AG08396 (cell line): ENCODE measurements at regions not wholly inside any gene's neighbourhood (a gene's known extent, or its start where the extent isn't known, plus 50 kb on each side); places are given as distances from the start of the nearest gene placed in this dataset.

Source experiments
- DNase-seq: peaks from one replicate; pipeline ENCODE4 v3.0.0; 2012; ENCODE audit warnings: low spot score, mixed read lengths

DNA sequence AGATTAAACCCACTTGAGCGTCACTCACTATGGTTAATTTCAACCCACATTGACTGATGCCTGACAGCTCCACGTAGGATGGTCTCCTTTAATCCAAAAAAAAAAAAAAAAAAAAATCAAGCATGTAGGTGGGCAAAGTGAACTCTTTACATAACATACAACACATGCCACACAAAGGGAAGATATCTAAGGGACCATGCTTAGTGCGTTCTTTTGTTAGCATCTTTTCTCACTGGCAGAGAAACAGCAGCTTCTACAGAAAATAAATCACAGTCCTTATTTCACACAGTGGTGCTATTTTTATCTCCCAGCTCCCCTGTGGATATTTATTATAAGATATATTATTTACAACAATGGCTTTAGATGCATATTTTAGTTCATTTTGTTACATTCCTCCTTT lies 652.0 kb upstream of the CELF2 start:
- DNase-seq, result no peak

GRCh38 chr10:10366836-10367235 lies 650.8 kb upstream of the CELF2 start:
- no peak for DNase-seq

DNA sequence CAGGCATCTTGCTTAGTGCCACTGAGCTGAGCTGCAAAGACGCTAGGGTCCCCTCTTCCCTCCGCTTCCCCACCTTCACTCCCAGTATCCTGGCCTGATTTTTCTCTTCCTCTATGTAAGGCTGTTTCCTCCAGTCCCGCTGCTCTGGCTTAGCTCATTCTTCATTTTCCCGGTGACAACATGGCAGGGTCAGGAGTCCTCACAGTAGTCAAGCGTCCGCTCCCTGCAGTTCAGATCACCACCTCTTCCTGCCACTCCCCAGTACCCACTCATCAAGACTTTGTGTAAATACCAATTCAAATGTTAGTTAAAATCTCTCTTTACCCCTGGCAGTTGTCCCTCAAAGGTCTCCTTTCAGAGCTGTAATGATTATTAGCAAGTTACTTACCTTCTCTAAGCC lies 650.4 kb upstream of the CELF2 start:
- no peak for DNase-seq

DNA sequence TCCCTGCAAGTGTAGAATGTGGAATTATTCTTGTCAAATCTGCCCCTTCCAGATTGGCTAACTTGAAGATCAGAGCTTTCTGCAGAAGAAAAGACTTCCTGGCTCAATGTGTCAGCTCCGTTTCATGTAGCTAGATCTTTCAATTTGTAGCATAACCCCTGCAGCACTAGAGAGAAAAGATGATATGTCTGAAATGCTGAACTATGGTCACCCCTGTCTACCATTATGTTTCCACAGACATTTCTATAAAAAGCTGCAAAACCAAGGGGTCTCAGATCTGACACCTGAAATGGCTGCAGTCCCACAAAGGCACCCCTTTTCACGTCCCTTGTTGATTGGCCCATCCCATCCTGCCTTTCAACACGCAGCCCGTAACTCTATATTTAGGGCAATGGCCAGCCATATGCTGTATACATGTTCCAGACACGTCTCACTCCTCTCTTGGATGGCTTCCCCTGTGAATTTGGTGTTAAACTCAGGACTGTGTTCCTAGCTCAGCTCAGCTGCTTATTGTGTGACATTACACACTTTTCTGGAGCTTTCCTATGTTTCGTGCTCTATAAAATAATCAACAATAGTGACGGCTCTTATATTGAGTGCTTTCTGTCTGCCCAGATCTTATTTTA lies 648.6 kb upstream of the CELF2 start:
- DNase-seq, result no peak

DNA sequence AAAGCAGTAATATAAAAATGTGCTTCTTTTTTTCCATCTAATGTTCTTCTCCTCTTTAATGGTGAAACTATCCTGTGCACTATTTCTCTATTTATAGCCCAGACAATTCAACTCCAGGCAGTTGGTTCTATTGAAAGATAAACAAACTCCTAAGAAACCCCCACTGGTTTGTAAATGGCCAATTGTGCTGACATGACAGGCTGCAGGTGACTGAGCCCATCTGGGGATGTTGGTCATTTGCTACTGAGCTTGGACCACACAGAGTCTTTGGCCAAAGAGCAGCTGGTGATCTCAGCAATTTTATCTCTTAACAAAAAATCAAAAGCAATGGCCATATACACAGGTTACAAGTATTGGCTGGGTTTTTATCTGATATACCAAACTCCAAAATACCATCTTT lies 631.8 kb upstream of the CELF2 start:
- DNase-seq, result no peak

GRCh38 chr10:10389182-10389581 lies 628.5 kb upstream of the CELF2 start:
- DNase-seq, result no peak

GRCh38 chr10:10392511-10392910 lies 625.2 kb upstream of the CELF2 start:
- no peak for DNase-seq

GRCh38 chr10:10394933-10395658 lies 622.6 kb upstream of the CELF2 start:
- no peak for DNase-seq

GRCh38 chr10:10396601-10397000 lies 621.1 kb upstream of the CELF2 start:
- DNase-seq, result no peak

- DNase-seq, result no peak
Measured at GRCh38 chr10:10397906-10398305, 619.8 kb upstream of the CELF2 start.

DNA sequence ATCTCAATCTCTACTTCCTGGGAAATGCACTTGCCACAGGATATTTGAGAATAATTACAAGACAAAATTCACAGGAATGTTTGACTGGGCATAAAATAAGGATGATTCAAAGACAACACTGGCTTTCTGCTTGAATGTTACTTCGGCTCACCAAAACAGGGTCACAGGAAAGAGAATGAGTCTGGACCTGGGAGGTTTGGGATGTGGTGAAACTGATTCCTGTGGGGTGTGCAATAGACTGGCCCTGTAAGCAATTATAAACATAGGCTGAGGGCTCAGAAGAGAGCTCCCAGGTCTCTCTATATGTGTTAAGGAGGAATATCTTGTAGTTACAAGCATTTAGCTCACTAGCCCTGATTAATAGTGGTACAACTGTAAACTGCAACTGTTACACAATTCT lies 613.9 kb upstream of the CELF2 start:
- no peak for DNase-seq

GRCh38 chr10:10417671-10418070 lies 600.0 kb upstream of the CELF2 start:
- no peak for DNase-seq

DNA sequence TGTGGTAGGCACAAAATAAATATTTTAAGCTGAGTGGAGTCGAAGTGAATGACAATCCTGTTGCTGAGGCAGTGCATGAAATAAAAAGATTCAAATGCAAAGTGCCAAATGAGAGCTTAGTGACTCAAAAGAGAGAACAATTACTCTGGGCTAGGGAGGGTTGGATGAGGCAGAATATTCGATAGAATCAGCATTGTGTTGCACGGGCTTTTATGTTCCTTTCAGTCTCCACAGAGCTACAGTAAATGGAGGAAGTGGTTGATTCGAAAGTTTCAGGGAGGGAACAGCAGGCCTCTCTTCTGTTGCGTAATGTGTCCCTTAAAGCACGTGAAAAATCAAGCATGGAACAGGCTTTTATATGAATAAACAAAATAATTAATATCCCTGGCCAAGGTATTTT lies 599.3 kb upstream of the CELF2 start:
- DNase-seq, result no peak

- DNase-seq, result no peak
Measured at GRCh38 chr10:10421071-10421470, 596.6 kb upstream of the CELF2 start.

- DNase-seq, result no peak
Measured at GRCh38 chr10:10431422-10432066, 586.1 kb upstream of the CELF2 start.

- no peak for DNase-seq
Measured at GRCh38 chr10:10432296-10433035, 585.2 kb upstream of the CELF2 start.

GRCh38 chr10:10434312-10434711 lies 583.4 kb upstream of the CELF2 start:
- no peak for DNase-seq

DNA sequence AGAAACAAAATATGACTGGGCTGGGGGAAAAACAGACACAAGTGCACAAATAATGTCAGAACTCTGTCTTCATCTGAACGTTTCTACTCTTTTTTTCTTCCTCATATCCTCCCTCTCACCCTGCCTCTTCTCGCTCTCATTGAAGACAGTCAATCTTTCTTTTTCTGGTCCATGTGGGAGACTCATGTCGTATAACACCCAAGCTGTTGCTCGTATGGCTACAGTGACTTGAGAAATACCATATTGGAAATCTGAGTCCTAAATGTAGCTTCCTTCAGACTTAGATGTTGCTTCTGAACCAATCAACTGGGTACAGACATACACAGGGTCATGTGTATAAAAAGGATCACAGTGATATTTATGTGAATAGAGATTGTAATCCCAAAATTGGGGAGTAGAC lies 579.8 kb upstream of the CELF2 start:
- no peak for DNase-seq

- DNase-seq, result no peak
Measured at GRCh38 chr10:10438335-10439100, 579.2 kb upstream of the CELF2 start.

GRCh38 chr10:10456856-10457255 lies 560.8 kb upstream of the CELF2 start:
- DNase-seq, result no peak

GRCh38 chr10:10460451-10460850 lies 557.2 kb upstream of the CELF2 start:
- DNase-seq, result no peak
